GM12878 (cell line): ENCODE measurements at regions not wholly inside any gene's neighbourhood (a gene's known extent, or its start where the extent isn't known, plus 50 kb on each side); places are given as distances from the start of the nearest gene placed in this dataset.

ENCODE experiments used
- ATAC-seq: fragments of 200-7000 bp; cut with Tn5 transposase; 3 replicates; pipeline ENCODE4 v1.9.1; 2020; ENCODE audit warnings: mild to moderate bottlenecking, moderate library complexity
- BruUV-seq: library from RNA; stranded (reverse); fragments of 400-500 nt; replicated peaks from 2 replicates; lab custom pipeline; 2021; lab: Mats Ljungman, UMichigan
- CTCF ChIA-PET: fragments of 300-600 bp; sonication (Branson Sonifier 250); formaldehyde crosslinking; extraction: SDS; loops from one replicate; lab custom pipeline; 2021; ENCODE audit warnings: inconsistent platforms; lab: Yijun Ruan, JAX
- POLR2A ChIA-PET: fragments of 350-600 bp; formaldehyde crosslinking; extraction: SDS; loops from one replicate; lab custom pipeline; 2021; ENCODE audit warnings: inconsistent platforms; lab: Charles Lee
- RAD21 ChIA-PET: fragments of 300-600 bp; sonication (Branson Sonifier 250); formaldehyde crosslinking; loops from one replicate; lab custom pipeline; 2023; ENCODE audit warnings: antibody characterized with exemption; ENCODE audit not compliant: unreplicated experiment; lab: Charles Lee
- SMC1A ChIA-PET: fragments of 300-600 bp; sonication (Branson Sonifier 250); formaldehyde crosslinking; loops from one replicate; lab custom pipeline; 2023; ENCODE audit not compliant: unreplicated experiment, uncharacterized antibody; lab: Charles Lee
- DNase-seq: peaks from one replicate; pipeline ENCODE4 v3.0.0-alpha.2; 2011; ENCODE audit warnings: low read depth, low spot score
- FAIRE-seq: peaks from 3 replicates; lab custom pipeline; 2011; peaks lifted over from hg19 to GRCh38; lab: Jason Lieb, UNC
- H2AFZ ChIP-seq: 2 replicates; pipeline ENCODE4 v1.6.0; 2011; ENCODE audit warnings: low read depth, low read length, control low read depth; ENCODE audit not compliant: control insufficient read depth
- H3K27ac ChIP-seq: 2 replicates; pipeline ENCODE4 v1.5.1; 2011; ENCODE audit warnings: control low read depth; ENCODE audit not compliant: control insufficient read depth, insufficient read depth
- H3K27me3 ChIP-seq, 2 experiments: replicated peaks in 1 of 2; 2 replicates each; pipeline versions ENCODE4 v1.6.0 to v1.6.1; 2011; ENCODE audit warnings: low read length in 1 of 2; ENCODE audit not compliant: control insufficient read depth in 2 of 2, insufficient read depth in 2 of 2
- H3K36me3 ChIP-seq, 2 experiments: 2 replicates each; pipeline ENCODE4 v1.5.1; 2011; ENCODE audit warnings: low read length in 1 of 2; ENCODE audit not compliant: control insufficient read depth in 2 of 2, insufficient read depth in 2 of 2
- H3K4me1 ChIP-seq: 2 replicates; pipeline ENCODE4 v1.6.1; 2011; ENCODE audit warnings: mild to moderate bottlenecking, low read length, moderate library complexity, mixed read lengths; ENCODE audit not compliant: control insufficient read depth, insufficient read depth
- H3K4me2 ChIP-seq: 2 replicates; pipeline ENCODE4 v1.6.0; 2011; ENCODE audit warnings: control low read depth; ENCODE audit not compliant: control insufficient read depth, insufficient read depth
- H3K4me3 ChIP-seq: fragments of 200-600 bp; sonication (generic); 2 replicates; pipeline ENCODE4 v1.5.1; 2016
- H3K79me2 ChIP-seq: 2 replicates; pipeline ENCODE4 v1.6.0; 2011; ENCODE audit warnings: low read length; ENCODE audit not compliant: control insufficient read depth, insufficient read depth
- H3K9ac ChIP-seq: 2 replicates; pipeline ENCODE4 v1.8.0; 2011; ENCODE audit warnings: low read length, control low read depth, mixed read lengths; ENCODE audit not compliant: control insufficient read depth, insufficient read depth
- H3K9me3 ChIP-seq: replicated peaks from 3 replicates; pipeline ENCODE4 v1.5.1; 2011; ENCODE audit warnings: mild to moderate bottlenecking, low read length; ENCODE audit not compliant: control insufficient read depth, insufficient read depth
- H4K20me1 ChIP-seq: 2 replicates; pipeline ENCODE4 v1.6.0; 2011; ENCODE audit not compliant: control insufficient read depth, insufficient read depth
- BHLHE40 ChIP-seq, 2 experiments: fragments of 450-650 bp in 1 of 2; IDR thresholded peaks; 2 replicates each; pipeline ENCODE4 v1.6.1; 2011 to 2017; ENCODE audit warnings: low read depth in 2 of 2, borderline replicate concordance in 1 of 2, improper control_type of control experiment in 1 of 2, low read length in 1 of 2, mild to moderate bottlenecking in 1 of 2
- CEBPB ChIP-seq, 2 experiments: fragments of 150-350 bp in 1 of 2; IDR thresholded peaks; 2 replicates each; pipeline ENCODE4 v1.6.1; 2012 to 2014; ENCODE audit warnings: low read depth in 2 of 2, low read length in 2 of 2, borderline replicate concordance in 1 of 2, inconsistent platforms in 1 of 2
- DPF2 ChIP-seq: fragments of 450-650 bp; IDR thresholded peaks from 2 replicates; pipeline ENCODE4 v1.6.1; 2017; ENCODE audit warnings: mild to moderate bottlenecking
- IKZF2 ChIP-seq, 2 experiments: fragments of 450-650 bp; IDR thresholded peaks; 2 replicates each; pipeline ENCODE4 v1.6.1; 2017; ENCODE audit warnings: mild to moderate bottlenecking in 2 of 2, moderate library complexity in 2 of 2
- KAT2A ChIP-seq: conservative IDR thresholded peaks from 2 replicates; pipeline ENCODE4 v1.6.1; 2011; ENCODE audit warnings: low read depth, low read length; ENCODE audit not compliant: control insufficient read depth
- KDM1A ChIP-seq: fragments of 200-600 bp; sonication (generic); IDR thresholded peaks from 2 replicates; pipeline ENCODE4 v1.6.1; 2016; ENCODE audit warnings: borderline replicate concordance
- NFYB ChIP-seq: IDR thresholded peaks from 2 replicates; pipeline ENCODE4 v1.6.1; 2011; ENCODE audit warnings: low read depth, mild to moderate bottlenecking, low read length, improper control_type of control experiment, moderate library complexity; ENCODE audit not compliant: insufficient read depth
- PML ChIP-seq: IDR thresholded peaks from 2 replicates; pipeline ENCODE4 v1.6.1; 2012; ENCODE audit warnings: low read length, inconsistent platforms
- POLR2A ChIP-seq: IDR thresholded peaks from 2 replicates; pipeline ENCODE4 v1.6.1; 2011; ENCODE audit warnings: low read depth, mild to moderate bottlenecking, low read length
- SMAD1 ChIP-seq: fragments of 450-650 bp; IDR thresholded peaks from 2 replicates; pipeline ENCODE4 v1.6.1; 2018; ENCODE audit warnings: mild to moderate bottlenecking, low read depth; ENCODE audit not compliant: partially characterized antibody
- SMARCA5 ChIP-seq: fragments of 450-650 bp; IDR thresholded peaks from 2 replicates; pipeline ENCODE4 v1.6.1; 2017; ENCODE audit warnings: mild to moderate bottlenecking
- SP1 ChIP-seq: IDR thresholded peaks from one replicate; pipeline ENCODE4 v1.6.1; 2011; ENCODE audit warnings: low read depth, low read length
- SREBF2 ChIP-seq: IDR thresholded peaks from 2 replicates; pipeline ENCODE4 v1.6.1; 2012; ENCODE audit warnings: mild to moderate bottlenecking, low read length
- TARDBP ChIP-seq: IDR thresholded peaks from 2 replicates; pipeline ENCODE4 v1.6.1; 2016; ENCODE audit warnings: borderline replicate concordance
- ZNF274 ChIP-seq: IDR thresholded peaks from one replicate; pipeline ENCODE4 v1.8.0; 2011; ENCODE audit not compliant: insufficient read length, insufficient read depth
- WGBS: methylation state at CpG from one replicate; pipeline ENCODE4 v1.1.6; 2016; ENCODE audit warnings: low lambda C conversion rate; ENCODE audit not compliant: insufficient replicate concordance, insufficient coverage; ENCODE audit errors: missing lambda C conversion rate; 5-methylcytosine and 5-hydroxymethylcytosine counted together
- in situ Hi-C: fragments of 300-500 bp; cut with MboI; formaldehyde crosslinking; loops from 9 replicates; pipeline ENCODE4 v1.14.3; 2018; ENCODE audit warnings: mixed read lengths
- intact Hi-C: fragments of 100-400 bp; cut with micrococcal nuclease; formaldehyde crosslinking; loops from one replicate; pipeline ENCODE4 v1.14.2; 2022; ENCODE audit not compliant: unreplicated experiment
- TF ChIP-seq, protein P1 (sequence below): fragments of 150-350 bp; IDR thresholded peaks from 2 replicates; pipeline ENCODE4 v1.6.1; 2016; ENCODE audit warnings: low read depth, low read length
- TF ChIP-seq, protein P2 (sequence below): IDR thresholded peaks from 2 replicates; pipeline ENCODE4 v1.6.1; 2011; ENCODE audit warnings: mild to moderate bottlenecking, low read depth, low read length, moderate library complexity; ENCODE audit not compliant: insufficient replicate concordance
- TF ChIP-seq, protein P3 (sequence below): fragments of 450-650 bp; IDR thresholded peaks from 2 replicates; pipeline ENCODE4 v1.6.1; 2014; ENCODE audit warnings: mild to moderate bottlenecking
- TF ChIP-seq, protein P4 (sequence below): IDR thresholded peaks from 2 replicates; pipeline ENCODE4 v1.6.1; 2011; ENCODE audit warnings: borderline replicate concordance, low read depth, mild to moderate bottlenecking, moderate library complexity, low read length; ENCODE audit not compliant: insufficient read depth, poor library complexity, severe bottlenecking

DNA sequence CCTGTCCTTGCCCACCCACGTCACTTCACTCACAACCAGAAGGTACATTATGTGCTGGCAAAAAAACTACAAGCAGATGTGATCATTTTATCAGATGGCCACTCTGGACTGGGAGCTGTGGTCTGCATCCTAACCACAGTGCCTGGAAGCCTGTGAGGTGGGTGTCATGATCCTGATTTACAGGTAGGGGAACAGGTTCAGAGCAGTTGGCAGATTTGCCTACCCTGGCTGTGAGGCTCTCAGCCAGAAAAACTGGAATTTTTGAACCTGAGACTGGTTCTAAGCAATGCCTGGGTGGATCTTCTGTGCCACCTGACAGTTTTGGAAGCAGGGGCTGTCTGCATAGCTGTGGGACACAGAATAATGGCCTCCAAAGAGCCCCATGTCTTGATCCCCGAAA is 150.8 kb downstream of the SYF2 start:
- CTCF ChIA-PET: interaction anchor here (0.8 to 1.2 kb wide), 3 partner anchors 16 to 67 kb away, joined by 3 to 5 read pairs (median 3); no protein-coding TSS in a partner anchor
- peaks cover 0 to under 1% of the 10 kb centered on the region in 2 experiments; a peak in 1 of 4 replicates for H3K27me3 ChIP-seq
- peaks cover 5% of the 10 kb centered on the region; the same call in 1 of the 2 replicates for H3K4me1 ChIP-seq
- no TSS peak for BruUV-seq
- TF ChIP-seq BHLHE40 (IDR thresholded peaks at IDR 0.05; ENCODE audit: borderline replicate concordance in 1 of 2, low read depth in 2 of 2, low read length in 1 of 2): no peak
- no peak for TF ChIP-seq DPF2
- no peak for TF ChIP-seq SREBF2
- TF ChIP-seq NFYB: no peak
- TF ChIP-seq KAT2A: no peak
- TF ChIP-seq KDM1A: no peak
- TF ChIP-seq IKZF2 (IDR thresholded peaks at IDR 0.05): no peak
- no peak for TF ChIP-seq SMARCA5
- TF ChIP-seq, protein P1, sequence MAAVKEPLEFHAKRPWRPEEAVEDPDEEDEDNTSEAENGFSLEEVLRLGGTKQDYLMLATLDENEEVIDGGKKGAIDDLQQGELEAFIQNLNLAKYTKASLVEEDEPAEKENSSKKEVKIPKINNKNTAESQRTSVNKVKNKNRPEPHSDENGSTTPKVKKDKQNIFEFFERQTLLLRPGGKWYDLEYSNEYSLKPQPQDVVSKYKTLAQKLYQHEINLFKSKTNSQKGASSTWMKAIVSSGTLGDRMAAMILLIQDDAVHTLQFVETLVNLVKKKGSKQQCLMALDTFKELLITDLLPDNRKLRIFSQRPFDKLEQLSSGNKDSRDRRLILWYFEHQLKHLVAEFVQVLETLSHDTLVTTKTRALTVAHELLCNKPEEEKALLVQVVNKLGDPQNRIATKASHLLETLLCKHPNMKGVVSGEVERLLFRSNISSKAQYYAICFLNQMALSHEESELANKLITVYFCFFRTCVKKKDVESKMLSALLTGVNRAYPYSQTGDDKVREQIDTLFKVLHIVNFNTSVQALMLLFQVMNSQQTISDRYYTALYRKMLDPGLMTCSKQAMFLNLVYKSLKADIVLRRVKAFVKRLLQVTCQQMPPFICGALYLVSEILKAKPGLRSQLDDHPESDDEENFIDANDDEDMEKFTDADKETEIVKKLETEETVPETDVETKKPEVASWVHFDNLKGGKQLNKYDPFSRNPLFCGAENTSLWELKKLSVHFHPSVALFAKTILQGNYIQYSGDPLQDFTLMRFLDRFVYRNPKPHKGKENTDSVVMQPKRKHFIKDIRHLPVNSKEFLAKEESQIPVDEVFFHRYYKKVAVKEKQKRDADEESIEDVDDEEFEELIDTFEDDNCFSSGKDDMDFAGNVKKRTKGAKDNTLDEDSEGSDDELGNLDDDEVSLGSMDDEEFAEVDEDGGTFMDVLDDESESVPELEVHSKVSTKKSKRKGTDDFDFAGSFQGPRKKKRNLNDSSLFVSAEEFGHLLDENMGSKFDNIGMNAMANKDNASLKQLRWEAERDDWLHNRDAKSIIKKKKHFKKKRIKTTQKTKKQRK: no peak
- no peak for TF ChIP-seq SP1
- no peak for TF ChIP-seq POLR2A
- TF ChIP-seq, protein P2, sequence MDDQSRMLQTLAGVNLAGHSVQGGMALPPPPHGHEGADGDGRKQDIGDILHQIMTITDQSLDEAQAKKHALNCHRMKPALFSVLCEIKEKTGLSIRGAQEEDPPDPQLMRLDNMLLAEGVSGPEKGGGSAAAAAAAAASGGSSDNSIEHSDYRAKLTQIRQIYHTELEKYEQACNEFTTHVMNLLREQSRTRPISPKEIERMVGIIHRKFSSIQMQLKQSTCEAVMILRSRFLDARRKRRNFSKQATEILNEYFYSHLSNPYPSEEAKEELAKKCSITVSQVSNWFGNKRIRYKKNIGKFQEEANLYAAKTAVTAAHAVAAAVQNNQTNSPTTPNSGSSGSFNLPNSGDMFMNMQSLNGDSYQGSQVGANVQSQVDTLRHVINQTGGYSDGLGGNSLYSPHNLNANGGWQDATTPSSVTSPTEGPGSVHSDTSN: no peak
- TF ChIP-seq CEBPB (IDR thresholded peaks at IDR 0.05; ENCODE audit: borderline replicate concordance in 1 of 2, low read depth in 2 of 2, low read length in 2 of 2): no peak
- TF ChIP-seq, protein P3, sequence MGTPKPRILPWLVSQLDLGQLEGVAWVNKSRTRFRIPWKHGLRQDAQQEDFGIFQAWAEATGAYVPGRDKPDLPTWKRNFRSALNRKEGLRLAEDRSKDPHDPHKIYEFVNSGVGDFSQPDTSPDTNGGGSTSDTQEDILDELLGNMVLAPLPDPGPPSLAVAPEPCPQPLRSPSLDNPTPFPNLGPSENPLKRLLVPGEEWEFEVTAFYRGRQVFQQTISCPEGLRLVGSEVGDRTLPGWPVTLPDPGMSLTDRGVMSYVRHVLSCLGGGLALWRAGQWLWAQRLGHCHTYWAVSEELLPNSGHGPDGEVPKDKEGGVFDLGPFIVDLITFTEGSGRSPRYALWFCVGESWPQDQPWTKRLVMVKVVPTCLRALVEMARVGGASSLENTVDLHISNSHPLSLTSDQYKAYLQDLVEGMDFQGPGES: no peak
- TF ChIP-seq SMAD1: no peak
- no peak for TF ChIP-seq ZNF274
- TF ChIP-seq, protein P4, sequence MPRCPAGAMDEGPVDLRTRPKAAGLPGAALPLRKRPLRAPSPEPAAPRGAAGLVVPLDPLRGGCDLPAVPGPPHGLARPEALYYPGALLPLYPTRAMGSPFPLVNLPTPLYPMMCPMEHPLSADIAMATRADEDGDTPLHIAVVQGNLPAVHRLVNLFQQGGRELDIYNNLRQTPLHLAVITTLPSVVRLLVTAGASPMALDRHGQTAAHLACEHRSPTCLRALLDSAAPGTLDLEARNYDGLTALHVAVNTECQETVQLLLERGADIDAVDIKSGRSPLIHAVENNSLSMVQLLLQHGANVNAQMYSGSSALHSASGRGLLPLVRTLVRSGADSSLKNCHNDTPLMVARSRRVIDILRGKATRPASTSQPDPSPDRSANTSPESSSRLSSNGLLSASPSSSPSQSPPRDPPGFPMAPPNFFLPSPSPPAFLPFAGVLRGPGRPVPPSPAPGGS: no peak
- no peak for TF ChIP-seq TARDBP
- TF ChIP-seq PML: no peak
- TF ChIP-seq, all 136 proteins: peak for 0
- no peaks in the 10 kb centered on the region for H4K20me1 ChIP-seq
- H3K9ac ChIP-seq: no peak overlapping the region
- H3K4me2 ChIP-seq: no peak overlapping the region
- ChIA-PET RAD21 (no interaction called here), SMC1A (interaction anchor here (1.0 to 2.0 kb wide), 3 partner anchors 17 to 44 kb away, joined by 3 to 6 read pairs (median 3); no protein-coding TSS in a partner anchor), POLR2A (interaction anchor here (0.9 kb wide), 1 partner anchor 18 kb away, joined by 3 read pairs; no protein-coding TSS in a partner anchor)
- H3K36me3 ChIP-seq: no peaks in the 10 kb centered on the region
- no peak overlapping the region for H3K4me3 ChIP-seq
- 0% methylated on average over 2 of the region's 2 CpGs for WGBS
- H3K9me3 ChIP-seq: no peaks in the 10 kb centered on the region
- ATAC-seq (no peak), DNase-seq (no peak), FAIRE-seq (no peak)
- in situ Hi-C loops (no loop called here), intact Hi-C loops (no loop called here)
- H3K79me2 ChIP-seq: no peaks in the 10 kb centered on the region
- H3K27ac ChIP-seq: no peak overlapping the region
- no peak overlapping the region for H2AFZ ChIP-seq
